ENCODE measurements at regions not wholly inside any gene's neighbourhood (a gene's known extent, or its start where the extent isn't known, plus 50 kb on each side); places are given as distances from the start of the nearest gene placed in this dataset.

DNA sequence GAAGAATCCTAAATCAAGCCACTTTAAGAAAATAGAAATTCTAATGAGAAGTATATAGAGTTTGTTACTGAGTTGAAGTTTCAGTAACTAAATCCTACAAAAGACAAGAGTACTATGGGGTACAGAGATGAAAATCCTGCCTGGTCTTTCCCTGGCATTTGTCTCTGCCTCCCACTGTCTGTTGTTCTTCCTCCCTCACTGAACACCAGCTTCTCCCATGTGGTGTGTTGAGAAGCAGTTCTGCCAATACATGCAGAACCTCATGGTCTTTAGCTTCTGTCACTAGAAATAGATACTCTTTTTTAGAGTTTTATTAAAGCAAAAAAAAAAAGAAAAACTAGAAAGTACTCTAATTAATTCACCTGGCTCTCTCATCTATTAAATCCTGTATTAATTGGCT, 664.4 kb downstream of the CDH8 start:
- TF ChIP-seq EZH2 (optimal IDR thresholded peaks at IDR 0.05; ENCODE audit: low read depth, low read length) (no peak), CTCF (IDR thresholded peaks at IDR 0.05; ENCODE audit: low read length) (no peak)
